Lung (tissue), 11 donors: ENCODE measurements at regions not wholly inside any gene's neighbourhood (a gene's known extent, or its start where the extent isn't known, plus 50 kb on each side); places are given as distances from the start of the nearest gene placed in this dataset.

Experiments used
- ATAC-seq: fragments of 200-7000 bp; cut with Tn5 transposase; one replicate; pipeline ENCODE4 v1.9.1; 2020; ENCODE audit warnings: moderate number of reproducible peaks; ENCODE audit not compliant: insufficient read depth, low FRiP score
- DNase-seq, 3 donors: peaks; one replicate each; pipeline ENCODE4 v3.0.0-alpha.2; 2013 to 2017
- H3K27ac ChIP-seq, 2 donors: one replicate each; pipeline ENCODE4 v1.5.1; 2013; ENCODE audit warnings: mild to moderate bottlenecking in 2 of 2, moderate library complexity in 2 of 2, control low read depth in 1 of 2, inconsistent platforms in 1 of 2, low read depth in 1 of 2, low read length in 1 of 2
- H3K27me3 ChIP-seq, 3 donors: one replicate each; pipeline ENCODE4 v1.5.1; 2013; ENCODE audit warnings: low read length in 2 of 3; ENCODE audit not compliant: control insufficient read depth in 3 of 3, insufficient read depth in 3 of 3
- H3K36me3 ChIP-seq, 4 donors: one replicate each; pipeline ENCODE4 v1.5.1; 2013; ENCODE audit warnings: low read length in 4 of 4, mild to moderate bottlenecking in 1 of 4, moderate library complexity in 1 of 4; ENCODE audit not compliant: control insufficient read depth in 4 of 4, insufficient read depth in 4 of 4
- H3K4me1 ChIP-seq, 5 donors: one replicate each; pipeline ENCODE4 v1.5.1; 2013; ENCODE audit warnings: low read length in 5 of 5, mild to moderate bottlenecking in 2 of 5, moderate library complexity in 1 of 5; ENCODE audit not compliant: control insufficient read depth in 5 of 5, insufficient read depth in 5 of 5
- H3K4me3 ChIP-seq: one replicate; pipeline ENCODE4 v1.5.1; 2013; ENCODE audit warnings: mild to moderate bottlenecking, control low read depth, moderate library complexity
- H3K9ac ChIP-seq, 2 donors: one replicate each; pipeline ENCODE4 v1.5.1; 2013; ENCODE audit warnings: low read length in 2 of 2, control low read depth in 1 of 2; ENCODE audit not compliant: insufficient read depth in 1 of 2
- H3K9me3 ChIP-seq, 4 donors: one replicate each; pipeline ENCODE4 v1.5.1; 2013; ENCODE audit warnings: low read length in 3 of 4, mild to moderate bottlenecking in 1 of 4, moderate library complexity in 1 of 4; ENCODE audit not compliant: control insufficient read depth in 4 of 4, insufficient read depth in 3 of 4
- CTCF ChIP-seq: IDR thresholded peaks from 2 replicates; pipeline ENCODE4 v1.5.1; 2012; ENCODE audit warnings: mild to moderate bottlenecking; ENCODE audit errors: control extremely low read depth, extremely low read depth
- WGBS, 2 donors: extraction: QIAGEN DNeasy Blood & Tissue Kit; methylation state at CpG; one replicate each; pipeline ENCODE4 v1.1.7; 2013; 5-methylcytosine and 5-hydroxymethylcytosine counted together
- donor health status: control.
- donor health status: control.
- donor health status: Bipolar disorder and iron deficiency.
- donor health status: healthy.
- donor health status: DM: yes; HTN: yes; CAD: no.

- no peak overlapping the region for H3K9ac ChIP-seq
- no peaks in the 10 kb centered on the region for H3K36me3 ChIP-seq
- no peak overlapping the region for H3K4me3 ChIP-seq
- H3K27ac ChIP-seq: no peak overlapping the region
- no peaks in the 10 kb centered on the region for H3K4me1 ChIP-seq
- TF ChIP-seq CTCF: no peak
- ATAC-seq (no peak), DNase-seq (no peak)
- H3K27me3 ChIP-seq: peaks cover 0 to 2% (median 0%) of the 10 kb centered on the region in 3 donors
- 77 to 88% methylated on average over 9 of the region's 9 CpGs for WGBS, 2 donors
- H3K9me3 ChIP-seq: no peaks in the 10 kb centered on the region
Observed at GRCh38 chr11:112374486-112375140, 114.0 kb upstream of the PLET1 start.

DNA sequence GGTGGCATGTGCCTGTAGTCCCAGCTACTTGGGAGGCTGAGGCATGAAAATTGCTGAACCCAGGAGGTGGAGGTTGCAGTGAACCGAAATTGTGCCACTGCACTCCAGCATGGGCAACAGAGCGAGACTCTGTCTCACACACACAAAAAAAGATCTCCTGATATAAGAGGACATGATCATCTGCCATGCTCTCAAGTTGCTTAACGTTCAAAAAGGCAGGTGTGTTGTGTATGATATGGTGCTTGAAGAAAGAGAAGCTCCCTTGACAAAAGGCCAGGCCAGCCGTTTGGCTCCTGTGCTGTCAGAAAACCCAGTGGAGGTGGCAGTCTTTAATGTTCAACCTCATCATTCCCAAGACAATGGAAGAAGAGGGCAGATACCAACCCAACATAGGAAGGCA lies 117.3 kb upstream of the PLET1 start:
- no peak overlapping the region for H3K27ac ChIP-seq
- no peaks in the 10 kb centered on the region for H3K9me3 ChIP-seq
- H3K27me3 ChIP-seq: peaks cover 0 to 2% (median 0%) of the 10 kb centered on the region in 3 donors
- no peak overlapping the region for H3K4me3 ChIP-seq
- no peak overlapping the region for H3K9ac ChIP-seq
- no peak for ATAC-seq
- H3K36me3 ChIP-seq: no peaks in the 10 kb centered on the region
- TF ChIP-seq CTCF: no peak
- DNase-seq: no peak
- WGBS, 2 donors: 84 to 94% methylated on average over 4 of the region's 4 CpGs
- H3K4me1 ChIP-seq: no peaks in the 10 kb centered on the region

DNA sequence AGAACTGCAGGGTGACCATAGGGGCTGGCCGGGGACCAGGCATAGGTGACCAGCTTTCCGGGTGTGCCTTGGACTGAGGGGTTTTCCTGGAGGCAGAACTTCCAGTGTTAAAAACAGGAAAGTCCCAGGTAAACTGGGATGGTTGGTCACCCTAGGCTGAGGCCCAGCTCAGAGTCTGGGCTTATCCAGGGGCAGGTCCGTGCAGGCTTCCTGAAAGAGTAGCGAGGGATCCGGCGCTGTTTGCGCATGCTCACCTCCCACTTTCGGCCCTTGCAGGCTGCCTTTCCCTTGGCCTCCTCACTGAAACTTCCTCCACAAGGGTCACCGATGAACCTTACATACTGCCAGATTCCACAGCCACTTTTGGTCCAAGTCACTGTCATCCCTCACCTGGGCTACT lies 119.8 kb upstream of the PLET1 start:
- TF ChIP-seq CTCF: no peak
- Histone ChIP-seq H3K4me3 (no peak overlapping the region), H3K4me1 (no peaks in the 10 kb centered on the region), H3K27me3 (no peaks in the 10 kb centered on the region), H3K27ac (no peak overlapping the region), H3K36me3 (no peaks in the 10 kb centered on the region), H3K9ac (no peak overlapping the region), H3K9me3 (no peaks in the 10 kb centered on the region)
- no peak for DNase-seq
- WGBS, 2 donors: 95% methylated on average over 9 of the region's 9 CpGs
- no peak for ATAC-seq

- H3K4me1 ChIP-seq: no peaks in the 10 kb centered on the region
- no peaks in the 10 kb centered on the region for H3K36me3 ChIP-seq
- no peak for ATAC-seq
- no peak overlapping the region for H3K4me3 ChIP-seq
- no peak for DNase-seq
- no peak overlapping the region for H3K27ac ChIP-seq
- TF ChIP-seq CTCF: no peak
- WGBS, 2 donors: 73 to 76% methylated on average over 5 of the region's 5 CpGs
- no peak overlapping the region for H3K9ac ChIP-seq
- no peaks in the 10 kb centered on the region for H3K27me3 ChIP-seq
- no peaks in the 10 kb centered on the region for H3K9me3 ChIP-seq
Observed at GRCh38 chr11:112381578-112381977, 120.9 kb upstream of the PLET1 start.
